Esophagus squamous epithelium (tissue), 5 donors: ENCODE measurements at regions not wholly inside any gene's neighbourhood (a gene's known extent, or its start where the extent isn't known, plus 50 kb on each side); places are given as distances from the start of the nearest gene placed in this dataset.

Source experiments
- DNase-seq: peaks from one replicate; lab custom pipeline; 2025; lab: John Stamatoyannopoulos, UW
- H3K27ac ChIP-seq, 4 donors: fragments of 200-600 bp; sonication (generic); one replicate each; pipeline ENCODE4 v1.5.1; 2016 to 2019; ENCODE audit warnings: mild to moderate bottlenecking in 1 of 4
- H3K27me3 ChIP-seq, 4 donors: fragments of 200-600 bp; sonication (generic); 1 replicate in 3 of 4; 2 replicates in 1 of 4; pipeline versions ENCODE4 v1.5.1 to v1.6.0; 2017 to 2021; ENCODE audit warnings: antibody characterized with exemption in 1 of 4
- H3K36me3 ChIP-seq, 3 donors: fragments of 200-600 bp; sonication (generic); one replicate each; pipeline ENCODE4 v1.5.1; 2016 to 2019
- H3K4me1 ChIP-seq, 3 donors: fragments of 200-600 bp; sonication (generic); one replicate each; pipeline ENCODE4 v1.5.1; 2017 to 2019
- H3K4me3 ChIP-seq, 4 donors: fragments of 200-600 bp; sonication (generic); 1 replicate in 3 of 4; 2 replicates in 1 of 4; pipeline ENCODE4 v1.5.1; 2016 to 2019; ENCODE audit warnings: mild to moderate bottlenecking in 2 of 4, moderate library complexity in 1 of 4
- H3K9me3 ChIP-seq, 3 donors: fragments of 200-600 bp; sonication (generic); one replicate each; pipeline ENCODE4 v1.5.1; 2016 to 2019
- POLR2A ChIP-seq, 4 donors: fragments of 450-650 bp; IDR thresholded peaks; one replicate each; pipeline ENCODE4 v1.6.1; 2017; ENCODE audit warnings: antibody characterized with exemption in 4 of 4, mild to moderate bottlenecking in 4 of 4, moderate library complexity in 3 of 4
- WGBS, 2 donors: methylation state at CpG; one replicate each; pipeline ENCODE4 v1.1.5; 2018; 5-methylcytosine and 5-hydroxymethylcytosine counted together
- intact Hi-C: fragments of 100-400 bp; cut with DNase I; formaldehyde crosslinking; loops from one replicate; pipeline ENCODE4 v1.15.0; 2022
- TF ChIP-seq, protein P1 (sequence below), 6 experiments: fragments of 450-650 bp in 4 of 6; fragments of 200-600 bp in 2 of 6; sonication (generic) in 2 of 6; IDR thresholded peaks; one replicate each; pipeline ENCODE4 v1.5.1; 2016 to 2019; ENCODE audit warnings: antibody characterized with exemption in 6 of 6, mild to moderate bottlenecking in 4 of 6, moderate library complexity in 4 of 6
- donor health status: DM: yes; HTN: yes; CAD: no.

GRCh38 chr14:62280366-62280765, 518.1 kb downstream of the SNAPC1 start:
- intact Hi-C loops = no loop called here
- TF ChIP-seq, protein P1, sequence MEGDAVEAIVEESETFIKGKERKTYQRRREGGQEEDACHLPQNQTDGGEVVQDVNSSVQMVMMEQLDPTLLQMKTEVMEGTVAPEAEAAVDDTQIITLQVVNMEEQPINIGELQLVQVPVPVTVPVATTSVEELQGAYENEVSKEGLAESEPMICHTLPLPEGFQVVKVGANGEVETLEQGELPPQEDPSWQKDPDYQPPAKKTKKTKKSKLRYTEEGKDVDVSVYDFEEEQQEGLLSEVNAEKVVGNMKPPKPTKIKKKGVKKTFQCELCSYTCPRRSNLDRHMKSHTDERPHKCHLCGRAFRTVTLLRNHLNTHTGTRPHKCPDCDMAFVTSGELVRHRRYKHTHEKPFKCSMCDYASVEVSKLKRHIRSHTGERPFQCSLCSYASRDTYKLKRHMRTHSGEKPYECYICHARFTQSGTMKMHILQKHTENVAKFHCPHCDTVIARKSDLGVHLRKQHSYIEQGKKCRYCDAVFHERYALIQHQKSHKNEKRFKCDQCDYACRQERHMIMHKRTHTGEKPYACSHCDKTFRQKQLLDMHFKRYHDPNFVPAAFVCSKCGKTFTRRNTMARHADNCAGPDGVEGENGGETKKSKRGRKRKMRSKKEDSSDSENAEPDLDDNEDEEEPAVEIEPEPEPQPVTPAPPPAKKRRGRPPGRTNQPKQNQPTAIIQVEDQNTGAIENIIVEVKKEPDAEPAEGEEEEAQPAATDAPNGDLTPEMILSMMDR (IDR thresholded peaks at IDR 0.05) = no peak
- no peak for TF ChIP-seq POLR2A (IDR thresholded peaks at IDR 0.05)

DNA sequence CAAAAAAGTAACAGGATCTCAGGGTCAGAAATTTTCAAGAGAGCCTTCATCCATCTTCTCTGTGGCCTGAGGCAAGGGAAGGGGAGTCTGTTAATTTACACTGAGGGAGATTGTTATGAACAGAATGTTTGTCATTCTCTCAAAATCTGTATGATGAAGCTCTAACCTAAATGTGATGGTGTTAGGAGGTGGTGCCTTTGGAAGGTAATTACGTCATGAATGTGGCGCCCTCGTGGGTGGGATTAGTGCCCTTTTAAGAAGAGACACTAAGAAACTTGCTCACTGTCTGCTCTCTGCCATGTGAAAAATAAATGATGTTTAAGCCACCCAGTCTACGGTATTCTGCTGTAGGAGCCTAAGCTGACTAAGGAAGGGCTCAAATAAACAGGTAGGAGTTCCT, 521.6 kb downstream of the SNAPC1 start:
- no peaks in the 10 kb centered on the region for H3K36me3 ChIP-seq
- WGBS, 2 donors = 81% methylated on average over 4 of the region's 4 CpGs
- H3K4me3 ChIP-seq = no peak overlapping the region
- no peaks in the 10 kb centered on the region for H3K4me1 ChIP-seq
- intact Hi-C loops = no loop called here
- no peak overlapping the region for H3K27ac ChIP-seq
- no peak for TF ChIP-seq POLR2A (IDR thresholded peaks at IDR 0.05)
- TF ChIP-seq, protein P1 (IDR thresholded peaks at IDR 0.05) = no peak
- H3K9me3 ChIP-seq = no peaks in the 10 kb centered on the region
- H3K27me3 ChIP-seq = no peaks in the 10 kb centered on the region
- DNase-seq = no peak

More at GRCh38 chr14:62280366-62280765, 518.1 kb downstream of the SNAPC1 start:
- no peaks in the 10 kb centered on the region for H3K9me3 ChIP-seq
- H3K4me1 ChIP-seq = no peaks in the 10 kb centered on the region
- no peak overlapping the region for H3K27ac ChIP-seq
- H3K36me3 ChIP-seq = no peaks in the 10 kb centered on the region
- no peak overlapping the region for H3K4me3 ChIP-seq
- no peaks in the 10 kb centered on the region for H3K27me3 ChIP-seq
- no peak for DNase-seq

DNA sequence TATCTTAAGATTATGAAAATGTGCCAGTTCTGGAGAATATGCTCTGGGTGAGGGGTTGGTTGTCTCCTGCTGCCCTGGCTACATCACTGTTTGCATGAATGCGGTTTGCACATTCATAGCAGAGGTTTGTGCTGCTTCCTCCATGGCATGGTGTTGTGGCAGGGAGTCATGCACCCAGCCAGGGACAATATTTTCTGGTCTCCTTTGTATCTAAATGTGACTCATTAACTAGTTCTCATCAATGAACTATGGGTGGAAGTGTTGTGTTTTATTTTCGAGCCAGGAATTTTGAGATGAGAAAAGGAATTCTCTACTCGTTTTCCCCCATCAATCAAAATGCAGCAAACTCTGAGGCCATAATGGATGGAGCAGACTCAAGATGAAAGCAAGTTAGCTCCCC, 527.3 kb downstream of the SNAPC1 start:
- no peak for DNase-seq
- Histone ChIP-seq H3K9me3 (no peaks in the 10 kb centered on the region), H3K27me3 (no peaks in the 10 kb centered on the region), H3K4me3 (no peak overlapping the region), H3K36me3 (no peaks in the 10 kb centered on the region), H3K27ac (no peak overlapping the region), H3K4me1 (no peaks in the 10 kb centered on the region)
- intact Hi-C loops = no loop called here
- TF ChIP-seq, protein P1 (IDR thresholded peaks at IDR 0.05) = no peak
- TF ChIP-seq POLR2A (IDR thresholded peaks at IDR 0.05) = no peak
- 35 to 61% methylated on average over 3 of the region's 3 CpGs for WGBS, 2 donors

- H3K27me3 ChIP-seq = no peaks in the 10 kb centered on the region
- no peak for DNase-seq
- H3K4me1 ChIP-seq = peaks cover 0 to 7% (median 0%) of the 10 kb centered on the region in 3 donors
- H3K27ac ChIP-seq = no peak overlapping the region
- TF ChIP-seq, protein P1 (IDR thresholded peaks at IDR 0.05) = no peak
- TF ChIP-seq POLR2A (IDR thresholded peaks at IDR 0.05) = no peak
- H3K36me3 ChIP-seq = no peaks in the 10 kb centered on the region
- WGBS, 2 donors = 45 to 48% methylated on average over 1 of the region's 1 CpG
- intact Hi-C loops = no loop called here
- H3K4me3 ChIP-seq = no peak overlapping the region
- H3K9me3 ChIP-seq = no peaks in the 10 kb centered on the region
Observed at GRCh38 chr14:62301080-62301479, 538.9 kb downstream of the SNAPC1 start.

- 45 to 62% methylated on average over 1 of the region's 1 CpG for WGBS, 2 donors
- H3K27me3 ChIP-seq = no peaks in the 10 kb centered on the region
- no peak overlapping the region for H3K4me3 ChIP-seq
- intact Hi-C loops = no loop called here
- DNase-seq = no peak
- no peaks in the 10 kb centered on the region for H3K36me3 ChIP-seq
- TF ChIP-seq, protein P1 (IDR thresholded peaks at IDR 0.05) = no peak
- no peak for TF ChIP-seq POLR2A (IDR thresholded peaks at IDR 0.05)
- no peak overlapping the region for H3K27ac ChIP-seq
- peaks cover 0 to 7% (median 0%) of the 10 kb centered on the region in 3 donors for H3K4me1 ChIP-seq
- no peaks in the 10 kb centered on the region for H3K9me3 ChIP-seq
Observed at GRCh38 chr14:62301911-62302310, 539.7 kb downstream of the SNAPC1 start.
